CD4-positive, CD25-positive, alpha-beta regulatory T cell (primary cell): ENCODE measurements at regions not wholly inside any gene's neighbourhood (a gene's known extent, or its start where the extent isn't known, plus 50 kb on each side); places are given as distances from the start of the nearest gene placed in this dataset.

Source experiments
- ATAC-seq, 2 donors: fragments of 150-1000 bp; cut with Tn5 transposase; one replicate each; pipeline ENCODE4 v1.10.0; 2021; ENCODE audit warnings: low read depth in 2 of 2, moderate number of reproducible peaks in 2 of 2, moderate library complexity in 1 of 2
- DNase-seq, 3 donors: peaks; one replicate each; pipeline versions ENCODE4 v3.0.0 to v3.0.0-alpha.2; 2012 to 2022; ENCODE audit warnings: mixed read lengths in 1 of 3
- H3K27ac ChIP-seq: one replicate; pipeline ENCODE4 v1.7.0; 2013; ENCODE audit warnings: mild to moderate bottlenecking, low read length; ENCODE audit not compliant: insufficient read depth, poor library complexity, severe bottlenecking
- H3K27me3 ChIP-seq: one replicate; pipeline ENCODE4 v1.7.0; 2013; ENCODE audit warnings: low read length; ENCODE audit not compliant: control insufficient read depth, insufficient read depth
- H3K36me3 ChIP-seq: one replicate; pipeline ENCODE4 v1.7.0; 2013; ENCODE audit warnings: mild to moderate bottlenecking, low read length, moderate library complexity; ENCODE audit not compliant: control insufficient read depth, insufficient read depth
- H3K4me1 ChIP-seq: 2 replicates; pipeline ENCODE4 v1.7.0; 2013; ENCODE audit warnings: mild to moderate bottlenecking, low read length; ENCODE audit not compliant: insufficient read depth, control insufficient read depth, poor library complexity, severe bottlenecking
- H3K4me3 ChIP-seq: one replicate; pipeline ENCODE4 v1.7.0; 2013; ENCODE audit warnings: low read depth, mild to moderate bottlenecking, low read length, moderate library complexity
- H3K9me3 ChIP-seq, 2 experiments: 1 replicate in 1 of 2; 2 replicates in 1 of 2; pipeline ENCODE4 v1.7.0; 2013; ENCODE audit warnings: low read length in 2 of 2, mild to moderate bottlenecking in 1 of 2, moderate library complexity in 1 of 2; ENCODE audit not compliant: control insufficient read depth in 2 of 2
- H3K27ac Mint-ChIP-seq, 3 donors: one replicate each; pipeline ENCODE4 v1.8.0; 2020 to 2022; ENCODE audit warnings: mild to moderate bottlenecking in 3 of 3, mixed read lengths in 3 of 3, moderate library complexity in 2 of 3
- H3K27me3 Mint-ChIP-seq: one replicate; pipeline ENCODE4 v1.8.0; 2022; ENCODE audit warnings: mild to moderate bottlenecking, mixed read lengths
- H3K36me3 Mint-ChIP-seq: one replicate; pipeline ENCODE4 v1.8.0; 2020; ENCODE audit warnings: mixed read lengths
- H3K4me1 Mint-ChIP-seq, 4 donors: one replicate each; pipeline ENCODE4 v1.8.0; 2020 to 2022; ENCODE audit warnings: mixed read lengths in 4 of 4, mild to moderate bottlenecking in 1 of 4
- H3K4me3 Mint-ChIP-seq, 4 donors: one replicate each; pipeline ENCODE4 v1.8.0; 2020 to 2022; ENCODE audit warnings: mild to moderate bottlenecking in 4 of 4, mixed read lengths in 4 of 4, moderate library complexity in 3 of 4
- H3K9me3 Mint-ChIP-seq, 7 donors: one replicate each; pipeline ENCODE4 v1.8.0; 2020 to 2022; ENCODE audit warnings: mixed read lengths in 7 of 7, mild to moderate bottlenecking in 3 of 7, moderate library complexity in 2 of 7

GRCh38 chr21:32099812-32100416, 178.9 kb downstream of the MIS18A start:
- DNase-seq (no peak), ATAC-seq (no peak)
- H3K4me3 Mint-ChIP-seq = no peak overlapping the region
- Histone ChIP-seq H3K4me1 (no peaks in the 10 kb centered on the region), H3K4me3 (no peak overlapping the region), H3K27me3 (no peaks in the 10 kb centered on the region), H3K9me3 (no peaks in the 10 kb centered on the region), H3K27ac (no peak overlapping the region), H3K36me3 (no peaks in the 10 kb centered on the region)
- H3K27me3 Mint-ChIP-seq = peaks cover 13% of the 10 kb centered on the region
- no peaks in the 10 kb centered on the region for H3K4me1 Mint-ChIP-seq
- no peaks in the 10 kb centered on the region for H3K36me3 Mint-ChIP-seq
- no peaks in the 10 kb centered on the region for H3K9me3 Mint-ChIP-seq
- H3K27ac Mint-ChIP-seq = no peak overlapping the region

GRCh38 chr21:32096411-32096810, 182.4 kb downstream of the MIS18A start:
- Mint-ChIP-seq H3K4me1 (no peaks in the 10 kb centered on the region), H3K9me3 (peaks cover 0 to 3% (median 0%) of the 10 kb centered on the region in 7 donors), H3K27me3 (peaks cover 12% of the 10 kb centered on the region), H3K36me3 (no peaks in the 10 kb centered on the region), H3K4me3 (no peak overlapping the region), H3K27ac (no peak overlapping the region)
- ATAC-seq (no peak), DNase-seq (peak in 1 of 3 donors; percentile 6)
- H3K9me3 ChIP-seq = no peaks in the 10 kb centered on the region
- no peak overlapping the region for H3K27ac ChIP-seq
- H3K4me3 ChIP-seq = no peak overlapping the region
- no peaks in the 10 kb centered on the region for H3K4me1 ChIP-seq
- no peaks in the 10 kb centered on the region for H3K36me3 ChIP-seq
- H3K27me3 ChIP-seq = no peaks in the 10 kb centered on the region

- Histone ChIP-seq H3K36me3 (no peaks in the 10 kb centered on the region), H3K9me3 (no peaks in the 10 kb centered on the region), H3K4me3 (no peak overlapping the region), H3K27me3 (no peaks in the 10 kb centered on the region), H3K4me1 (no peaks in the 10 kb centered on the region), H3K27ac (no peak overlapping the region)
- Mint-ChIP-seq H3K4me1 (no peaks in the 10 kb centered on the region), H3K27me3 (peaks cover 9% of the 10 kb centered on the region), H3K9me3 (peaks cover 0 to 4% (median 0%) of the 10 kb centered on the region in 7 donors), H3K36me3 (no peaks in the 10 kb centered on the region), H3K4me3 (no peak overlapping the region), H3K27ac (no peak overlapping the region)
- DNase-seq (no peak), ATAC-seq (no peak)
These were observed 184.0 kb downstream of the MIS18A start for GRCh38 chr21:32094804-32095203.

- DNase-seq (no peak), ATAC-seq (no peak)
- no peaks in the 10 kb centered on the region for H3K36me3 Mint-ChIP-seq
- peaks cover 9% of the 10 kb centered on the region for H3K27me3 Mint-ChIP-seq
- Histone ChIP-seq H3K27me3 (no peaks in the 10 kb centered on the region), H3K4me1 (no peaks in the 10 kb centered on the region), H3K36me3 (no peaks in the 10 kb centered on the region), H3K4me3 (no peak overlapping the region), H3K9me3 (no peaks in the 10 kb centered on the region), H3K27ac (no peak overlapping the region)
- no peak overlapping the region for H3K4me3 Mint-ChIP-seq
- H3K4me1 Mint-ChIP-seq = no peaks in the 10 kb centered on the region
- no peak overlapping the region for H3K27ac Mint-ChIP-seq
- H3K9me3 Mint-ChIP-seq = peaks cover 0 to 4% (median 0%) of the 10 kb centered on the region in 7 donors
These were observed 185.0 kb downstream of the MIS18A start for GRCh38 chr21:32093646-32094462.

GRCh38 chr21:32090956-32091355, 187.9 kb downstream of the MIS18A start:
- Histone ChIP-seq H3K4me1 (no peaks in the 10 kb centered on the region), H3K36me3 (no peaks in the 10 kb centered on the region), H3K27me3 (no peaks in the 10 kb centered on the region), H3K9me3 (no peaks in the 10 kb centered on the region), H3K27ac (no peak overlapping the region), H3K4me3 (no peak overlapping the region)
- no peaks in the 10 kb centered on the region for H3K36me3 Mint-ChIP-seq
- peaks cover 9% of the 10 kb centered on the region for H3K27me3 Mint-ChIP-seq
- H3K27ac Mint-ChIP-seq = no peak overlapping the region
- ATAC-seq = no peak
- DNase-seq = no peak
- no peak overlapping the region for H3K4me3 Mint-ChIP-seq
- H3K4me1 Mint-ChIP-seq = no peaks in the 10 kb centered on the region
- H3K9me3 Mint-ChIP-seq = peaks cover 0 to 5% (median 0%) of the 10 kb centered on the region in 7 donors

- Histone ChIP-seq H3K36me3 (no peaks in the 10 kb centered on the region), H3K27ac (no peak overlapping the region), H3K4me3 (no peak overlapping the region), H3K27me3 (no peaks in the 10 kb centered on the region), H3K9me3 (no peaks in the 10 kb centered on the region), H3K4me1 (no peaks in the 10 kb centered on the region)
- H3K4me1 Mint-ChIP-seq = no peaks in the 10 kb centered on the region
- no peak overlapping the region for H3K27ac Mint-ChIP-seq
- ATAC-seq (no peak), DNase-seq (no peak)
- H3K27me3 Mint-ChIP-seq = peaks cover 1% of the 10 kb centered on the region
- no peak overlapping the region for H3K4me3 Mint-ChIP-seq
- no peaks in the 10 kb centered on the region for H3K36me3 Mint-ChIP-seq
- H3K9me3 Mint-ChIP-seq = peaks cover 0 to 6% (median 0%) of the 10 kb centered on the region in 7 donors
These were observed 189.1 kb downstream of the MIS18A start for GRCh38 chr21:32089766-32090165.

- H3K4me1 ChIP-seq = no peaks in the 10 kb centered on the region
- no peaks in the 10 kb centered on the region for H3K36me3 ChIP-seq
- DNase-seq (no peak), ATAC-seq (no peak)
- no peak overlapping the region for H3K27ac ChIP-seq
- peaks cover 0 to 3% (median 0%) of the 10 kb centered on the region in 7 donors for H3K9me3 Mint-ChIP-seq
- H3K36me3 Mint-ChIP-seq = no peaks in the 10 kb centered on the region
- no peaks in the 10 kb centered on the region for H3K4me1 Mint-ChIP-seq
- H3K4me3 ChIP-seq = no peak overlapping the region
- H3K27me3 Mint-ChIP-seq = no peaks in the 10 kb centered on the region
- H3K4me3 Mint-ChIP-seq = no peak overlapping the region
- no peaks in the 10 kb centered on the region for H3K27me3 ChIP-seq
- no peaks in the 10 kb centered on the region for H3K9me3 ChIP-seq
- H3K27ac Mint-ChIP-seq = no peak overlapping the region
These were observed 190.4 kb downstream of the MIS18A start for GRCh38 chr21:32088471-32088870.

GRCh38 chr21:32087447-32087846, 191.4 kb downstream of the MIS18A start:
- no peak overlapping the region for H3K4me3 ChIP-seq
- Mint-ChIP-seq H3K4me1 (no peaks in the 10 kb centered on the region), H3K27ac (no peak overlapping the region), H3K9me3 (peaks cover 0 to 3% (median 0%) of the 10 kb centered on the region in 7 donors), H3K36me3 (no peaks in the 10 kb centered on the region), H3K4me3 (no peak overlapping the region), H3K27me3 (peaks cover 4% of the 10 kb centered on the region)
- H3K4me1 ChIP-seq = no peaks in the 10 kb centered on the region
- ATAC-seq = no peak
- H3K27me3 ChIP-seq = no peaks in the 10 kb centered on the region
- H3K36me3 ChIP-seq = no peaks in the 10 kb centered on the region
- H3K27ac ChIP-seq = no peak overlapping the region
- DNase-seq = no peak
- no peaks in the 10 kb centered on the region for H3K9me3 ChIP-seq
